ENCODE measurements at regions not wholly inside any gene's neighbourhood (a gene's known extent, or its start where the extent isn't known, plus 50 kb on each side); places are given as distances from the start of the nearest gene placed in this dataset.

DNA sequence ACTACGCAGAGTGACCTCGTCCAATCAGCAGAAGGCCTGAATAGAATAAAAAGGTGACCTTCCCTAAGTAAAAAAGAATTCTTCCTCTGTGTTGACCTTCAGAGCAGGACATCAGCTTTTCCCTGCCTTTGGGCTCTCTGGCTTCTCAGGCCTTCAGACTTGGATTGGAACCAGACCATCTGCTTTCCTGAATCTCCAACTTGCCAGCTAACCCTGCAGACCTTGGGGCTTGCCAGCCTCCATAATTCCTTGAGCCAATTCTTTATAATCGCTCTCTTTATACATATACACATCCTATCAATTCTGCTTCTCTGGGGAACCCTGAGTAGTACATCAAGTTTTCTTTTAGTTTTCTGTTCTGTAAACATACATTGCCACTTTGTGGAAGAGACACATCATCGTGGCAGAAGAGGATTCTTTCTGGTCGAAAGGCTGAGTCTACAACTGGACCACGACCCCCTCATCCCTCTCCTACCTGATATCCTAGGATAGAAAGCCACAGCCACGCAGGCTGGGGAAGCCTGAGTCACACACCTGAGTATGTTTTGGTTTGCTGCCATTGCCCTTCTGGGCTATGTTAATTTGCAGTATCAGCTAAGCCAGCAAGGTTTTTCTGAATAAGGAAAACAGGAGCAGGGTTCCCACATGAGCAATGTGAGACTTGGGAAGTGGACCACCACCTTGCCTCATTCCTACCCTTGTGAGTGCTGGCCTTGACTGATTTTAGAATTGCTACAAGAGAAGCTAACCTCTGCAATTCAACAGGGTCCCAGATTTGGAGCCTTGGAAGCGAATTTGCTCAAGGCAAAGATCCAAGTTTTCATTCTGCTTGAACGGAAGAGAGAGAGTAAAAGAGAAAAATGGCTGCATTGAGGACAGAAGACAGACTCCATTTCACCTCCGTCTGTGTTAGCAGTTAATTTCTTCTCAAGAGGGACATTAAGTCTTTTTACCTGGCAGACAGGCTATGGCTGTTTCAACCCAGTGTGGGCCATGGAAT, 445.2 kb upstream of the FZD8 start:
- no peak overlapping the region for H3K4me3 ChIP-seq (ENCODE audit: low read length)
- DNase-seq (ENCODE audit: low read depth, low spot score) = no peak

DNA sequence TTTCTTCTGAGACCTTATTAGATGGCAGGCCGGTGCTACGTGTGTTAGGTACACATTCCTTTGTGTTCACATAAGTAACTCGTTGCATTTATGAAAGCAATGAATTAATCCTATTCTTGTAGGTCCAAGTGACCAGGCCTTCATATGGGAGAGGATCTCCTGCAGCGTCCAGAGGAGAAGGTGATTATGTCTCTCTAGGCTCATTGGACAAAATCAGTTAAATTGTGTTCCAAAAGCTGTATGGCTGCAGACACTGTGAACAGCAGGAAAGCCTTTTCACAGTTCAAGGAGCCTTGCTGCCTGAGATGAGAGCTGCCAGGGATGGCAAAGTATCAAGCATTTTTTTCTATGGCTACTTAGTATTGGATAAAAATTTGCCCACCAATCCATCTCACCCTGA, 433.1 kb upstream of the FZD8 start:
- H3K4me3 ChIP-seq (ENCODE audit: low read length) = no peak overlapping the region
- DNase-seq (ENCODE audit: low read depth, low spot score) = no peak

DNA sequence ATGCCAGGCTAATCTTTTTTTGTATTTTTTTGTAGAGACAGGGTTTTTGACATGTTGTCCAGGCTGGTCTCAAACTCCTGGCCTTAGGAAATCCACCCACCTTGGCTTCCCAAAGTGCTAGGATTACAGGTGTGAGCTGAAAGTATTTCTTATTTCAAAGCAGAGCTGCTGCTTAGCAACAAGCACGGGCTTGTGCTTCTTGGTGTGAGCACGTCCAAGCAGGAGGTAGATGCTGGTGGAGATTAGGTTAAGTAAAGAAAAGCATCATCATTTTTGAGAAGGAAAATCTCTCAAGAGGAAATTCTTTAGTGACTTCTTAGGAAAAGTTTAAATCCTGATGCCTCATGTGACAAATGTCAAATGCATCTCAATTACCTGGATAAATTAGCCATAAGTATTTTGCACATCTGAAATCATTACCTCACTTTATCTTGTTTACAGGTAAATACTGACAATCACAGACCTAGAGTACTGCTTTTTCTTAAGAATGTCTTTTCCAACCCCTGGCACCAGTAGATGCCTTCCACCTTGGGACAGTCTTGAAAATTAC, 431.8 kb upstream of the FZD8 start:
- no peak overlapping the region for H3K4me3 ChIP-seq (ENCODE audit: low read length)
- no peak for DNase-seq (ENCODE audit: low read depth, low spot score)

DNA sequence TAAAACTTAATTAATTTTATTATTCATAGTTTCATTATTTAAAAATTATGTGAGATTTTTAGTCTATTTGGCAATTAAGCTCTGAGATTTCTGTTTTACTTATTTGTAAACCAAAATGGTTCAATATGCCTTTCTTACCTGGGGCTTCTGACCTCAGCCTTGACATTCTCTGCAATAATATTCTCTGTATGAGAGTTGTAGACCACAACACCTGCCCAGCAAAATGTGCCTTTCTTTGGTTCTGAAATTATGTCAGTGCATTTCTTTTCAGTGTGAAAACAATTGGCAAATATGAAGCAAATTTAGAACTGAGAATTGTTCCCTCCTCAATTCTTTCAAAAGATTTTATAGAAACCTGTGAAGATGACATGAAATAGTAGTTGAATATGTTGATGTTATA, 426.4 kb upstream of the FZD8 start:
- DNase-seq (ENCODE audit: low read depth, low spot score) = no peak
- H3K4me3 ChIP-seq (ENCODE audit: low read length) = no peak overlapping the region

DNA sequence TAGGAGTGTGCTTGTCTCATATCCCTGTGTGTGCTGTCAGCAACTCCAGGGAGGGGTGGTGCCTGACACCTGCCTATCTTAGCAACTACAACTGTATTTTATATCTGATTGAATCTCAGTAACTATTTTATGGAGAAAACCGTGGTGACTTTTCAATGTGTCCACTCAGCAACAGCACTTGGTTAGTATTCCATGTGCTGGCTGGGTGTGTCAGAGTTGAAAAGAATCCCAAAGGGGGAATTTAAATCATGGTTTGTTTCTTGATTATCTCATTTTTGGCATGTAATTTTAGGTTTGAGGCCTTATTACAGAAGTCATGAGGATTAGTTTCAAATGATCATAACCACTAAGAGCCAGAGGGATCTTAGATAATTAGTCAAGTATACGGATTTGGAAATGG, 425.7 kb upstream of the FZD8 start:
- H3K4me3 ChIP-seq (ENCODE audit: low read length) = no peak overlapping the region
- DNase-seq (ENCODE audit: low read depth, low spot score) = no peak

DNA sequence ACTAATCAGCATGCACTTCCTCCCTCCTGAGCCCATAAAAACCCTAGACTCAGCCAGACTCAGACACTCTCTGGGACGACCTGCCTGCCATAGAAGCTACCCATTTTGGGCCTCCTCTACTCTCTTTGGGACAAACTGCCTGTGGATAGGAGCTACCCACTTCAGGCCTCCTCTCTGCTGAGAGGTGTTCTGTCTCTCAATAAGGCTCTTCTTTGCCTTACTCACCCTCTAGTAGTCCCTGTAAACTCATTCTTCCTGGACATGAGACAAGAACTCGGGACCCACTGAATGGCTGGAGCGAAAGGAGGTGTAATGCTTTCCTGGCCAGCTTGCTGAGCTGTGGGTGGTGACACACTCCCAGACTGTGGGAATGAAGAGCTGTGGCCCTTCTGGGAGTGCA, 424.8 kb upstream of the FZD8 start:
- no peak for DNase-seq (ENCODE audit: low read depth, low spot score)
- no peak overlapping the region for H3K4me3 ChIP-seq (ENCODE audit: low read length)

DNA sequence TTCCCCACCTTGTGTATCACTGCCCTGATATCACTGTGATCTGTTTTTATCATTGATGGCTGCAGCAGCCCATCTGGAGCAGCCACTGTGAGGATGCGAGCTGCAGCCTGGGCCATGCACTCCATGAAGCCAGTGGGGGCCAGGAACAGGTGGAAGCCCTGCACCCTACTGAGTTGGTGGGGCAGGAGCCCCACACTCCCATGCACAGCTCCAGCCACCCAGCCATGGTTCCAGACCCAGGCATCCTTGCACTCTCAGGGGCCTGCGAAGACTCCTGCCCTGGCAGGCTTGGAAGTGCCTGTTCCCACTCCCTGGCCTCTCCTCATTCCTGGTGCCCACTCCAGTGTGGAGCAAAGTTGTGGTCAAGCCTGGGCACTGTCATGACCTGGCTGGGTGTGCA, 424.0 kb upstream of the FZD8 start:
- no peak overlapping the region for H3K4me3 ChIP-seq (ENCODE audit: low read length)
- DNase-seq (ENCODE audit: low read depth, low spot score) = no peak

DNA sequence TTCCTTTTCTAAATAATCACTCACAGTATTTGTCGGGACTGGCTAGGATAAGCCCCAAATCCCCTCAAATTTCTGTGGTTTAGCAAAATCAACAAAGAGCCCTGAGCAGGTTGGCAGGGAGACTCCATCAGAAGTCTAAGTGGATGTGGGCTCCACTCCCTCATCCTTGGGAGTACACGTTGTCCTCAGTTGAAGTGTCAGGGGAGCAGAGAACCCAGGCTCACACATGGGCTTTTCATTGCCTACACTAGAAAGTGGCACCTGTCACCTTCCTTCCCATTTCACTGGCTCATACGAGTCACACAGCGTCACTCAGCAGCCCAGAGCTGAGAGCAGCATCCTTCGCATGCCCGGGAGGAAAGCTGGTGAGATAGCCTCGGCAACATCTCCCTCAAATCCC, 421.3 kb upstream of the FZD8 start:
- no peak for DNase-seq (ENCODE audit: low read depth, low spot score)
- H3K4me3 ChIP-seq (ENCODE audit: low read length) = no peak overlapping the region

DNA sequence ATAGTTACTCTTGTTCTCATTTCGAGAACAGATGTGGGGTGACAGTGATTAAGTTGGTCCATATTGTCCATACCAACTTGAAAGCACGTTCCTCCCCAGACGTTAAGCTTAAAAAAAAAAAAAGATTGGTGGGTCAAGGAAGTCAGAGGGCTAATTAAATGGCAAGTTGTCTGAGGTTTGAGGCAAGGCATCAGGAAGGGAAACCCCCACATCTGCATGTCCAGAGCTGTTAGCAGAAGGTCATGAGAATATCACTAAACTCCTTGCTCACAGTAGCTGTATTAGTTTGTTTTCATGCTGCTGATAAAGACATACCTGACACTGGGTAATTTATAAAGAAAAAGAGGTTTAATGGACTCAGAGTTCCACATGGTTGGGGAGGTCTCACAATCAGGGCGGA, 415.6 kb upstream of the FZD8 start:
- no peak overlapping the region for H3K4me3 ChIP-seq (ENCODE audit: low read length)
- no peak for DNase-seq (ENCODE audit: low read depth, low spot score)

DNA sequence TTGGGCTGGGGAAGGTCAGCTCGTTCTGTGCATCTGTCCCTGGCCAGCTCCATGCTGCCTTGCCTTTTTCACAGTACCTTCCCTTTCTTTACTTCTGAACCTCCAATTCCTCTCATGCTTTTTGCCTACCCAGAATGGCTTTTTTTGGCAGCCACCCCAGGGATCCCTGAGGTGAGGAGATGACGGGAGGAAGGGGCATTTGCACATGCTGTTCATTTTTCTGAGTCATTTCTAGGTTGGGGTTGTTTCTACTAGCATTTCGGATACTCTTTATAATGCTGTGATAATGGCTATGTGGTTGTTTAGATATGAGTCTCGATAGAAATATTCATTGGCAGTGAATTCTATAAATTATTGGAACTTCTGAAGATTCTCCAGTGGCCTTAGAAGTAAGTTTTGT, 415.1 kb upstream of the FZD8 start:
- DNase-seq (ENCODE audit: low read depth, low spot score) = no peak
- no peak overlapping the region for H3K4me3 ChIP-seq (ENCODE audit: low read length)

DNA sequence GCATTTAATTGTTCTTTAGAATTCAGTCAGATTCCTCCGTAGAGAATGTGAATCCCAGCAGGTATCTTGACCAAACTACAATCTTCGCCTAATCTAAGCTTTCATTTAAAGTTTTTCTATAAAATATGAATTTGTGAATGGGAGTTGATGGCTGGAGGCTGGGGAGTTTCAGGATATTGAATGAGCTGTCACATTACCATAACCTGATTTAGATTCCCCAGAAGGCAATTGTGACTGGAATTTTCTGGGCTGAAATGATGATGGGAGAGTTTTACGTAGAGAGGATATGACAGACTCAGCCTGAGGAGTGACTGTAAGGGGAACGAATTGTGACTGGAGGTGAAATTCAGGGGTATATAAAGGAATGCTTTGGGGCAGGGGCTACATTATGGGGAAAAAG, 411.7 kb upstream of the FZD8 start:
- H3K4me3 ChIP-seq (ENCODE audit: low read length) = no peak overlapping the region
- no peak for DNase-seq (ENCODE audit: low read depth, low spot score)

DNA sequence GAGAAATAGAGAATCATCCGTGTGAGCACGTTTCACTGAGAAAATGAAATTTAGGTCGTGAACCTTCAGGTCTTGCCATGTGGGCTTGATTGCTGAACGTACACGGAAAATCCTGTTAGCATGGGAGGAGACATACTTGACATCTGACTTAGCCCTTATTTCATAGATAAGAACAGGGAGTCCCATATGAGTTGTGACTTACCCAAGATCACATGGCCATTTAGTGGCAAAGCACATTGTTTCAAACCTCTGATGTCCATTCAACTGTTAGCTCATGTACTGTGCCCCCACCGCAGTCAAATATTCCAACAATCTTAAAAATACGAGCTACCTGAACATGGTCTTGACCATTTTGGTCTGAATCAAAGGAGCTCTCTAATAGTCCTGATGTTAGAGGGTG, 411.2 kb upstream of the FZD8 start:
- DNase-seq (ENCODE audit: low read depth, low spot score) = no peak
- no peak overlapping the region for H3K4me3 ChIP-seq (ENCODE audit: low read length)

DNA sequence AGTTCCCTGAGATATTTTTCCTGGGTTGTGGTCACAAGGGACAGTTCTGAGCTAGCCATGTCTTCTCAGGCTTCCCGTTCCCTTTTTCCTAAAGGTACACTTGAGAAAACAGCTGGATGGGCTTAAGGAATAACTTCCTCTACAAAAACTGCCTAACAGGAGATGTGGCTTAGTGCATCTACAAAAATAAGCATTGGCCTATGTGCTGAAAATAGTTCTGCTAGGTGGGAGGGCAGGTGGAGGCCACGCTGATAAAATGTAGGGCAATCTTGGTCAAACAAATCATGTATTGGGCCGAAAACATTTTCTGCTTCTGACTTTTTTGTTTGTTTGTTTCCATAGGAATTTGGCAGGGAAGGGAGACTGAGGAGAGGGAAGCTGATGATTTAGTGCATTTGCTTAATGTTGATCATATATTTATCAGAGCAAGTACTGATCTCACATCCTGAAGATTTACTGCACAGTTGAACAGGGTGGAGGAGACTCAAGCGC, 409.4 kb upstream of the FZD8 start:
- no peak for DNase-seq (ENCODE audit: low read depth, low spot score)
- H3K4me3 ChIP-seq (ENCODE audit: low read length) = no peak overlapping the region

DNA sequence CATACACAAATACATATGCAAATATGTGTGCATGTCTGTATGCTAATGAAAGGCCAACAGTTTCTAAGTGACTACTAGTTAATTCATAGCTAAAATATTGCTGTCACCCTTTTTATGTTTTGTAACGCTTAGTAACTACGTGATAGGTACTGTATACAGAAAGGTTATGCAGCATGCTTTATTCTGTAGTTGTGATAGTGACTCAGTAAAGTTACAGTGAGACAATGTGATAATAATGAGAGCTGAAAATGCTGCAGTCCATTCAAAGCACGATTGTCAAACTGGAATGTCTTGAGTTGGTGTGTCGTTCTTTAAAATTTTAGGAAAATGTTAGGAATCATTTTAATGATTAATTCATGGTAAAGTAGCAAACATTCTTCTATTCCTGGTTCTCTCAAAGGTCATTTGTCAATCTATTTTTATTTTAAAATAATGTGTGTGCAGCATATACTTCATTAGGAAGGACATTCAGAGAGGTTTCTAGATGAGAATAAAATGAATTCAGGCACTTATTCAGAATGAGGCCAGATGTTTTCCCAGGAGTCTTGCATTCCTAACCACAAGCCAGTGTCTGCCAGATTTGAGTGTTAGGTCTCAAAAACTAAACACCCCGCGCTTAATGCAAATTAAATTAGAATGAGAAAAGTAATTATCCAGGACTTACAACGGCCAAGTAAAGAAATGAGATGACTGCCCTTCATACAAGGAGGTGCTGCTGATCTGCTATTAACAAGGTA, 408.8 kb upstream of the FZD8 start:
- H3K4me3 ChIP-seq (ENCODE audit: low read length) = no peak overlapping the region
- DNase-seq (ENCODE audit: low read depth, low spot score) = no peak

DNA sequence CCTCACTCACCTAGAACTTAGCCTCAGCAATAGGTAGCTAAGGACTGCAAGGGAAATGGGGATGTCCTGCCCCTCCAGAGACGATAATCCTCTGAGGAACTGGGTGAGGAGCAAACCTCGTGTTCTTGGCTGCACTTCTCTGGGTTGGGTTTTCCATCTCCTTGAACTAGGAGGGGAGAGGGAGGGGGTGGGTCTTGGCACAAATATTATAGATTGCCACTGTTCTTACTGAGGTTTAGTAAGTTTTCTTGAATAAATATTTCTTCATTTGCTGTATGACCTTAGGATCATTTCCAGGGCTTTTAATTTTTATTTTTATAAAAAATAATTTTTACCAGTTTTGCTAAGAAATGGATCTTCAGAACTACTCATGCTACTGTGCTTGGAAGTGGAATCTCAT, 406.7 kb upstream of the FZD8 start:
- no peak overlapping the region for H3K4me3 ChIP-seq (ENCODE audit: low read length)
- DNase-seq (ENCODE audit: low read depth, low spot score) = no peak

DNA sequence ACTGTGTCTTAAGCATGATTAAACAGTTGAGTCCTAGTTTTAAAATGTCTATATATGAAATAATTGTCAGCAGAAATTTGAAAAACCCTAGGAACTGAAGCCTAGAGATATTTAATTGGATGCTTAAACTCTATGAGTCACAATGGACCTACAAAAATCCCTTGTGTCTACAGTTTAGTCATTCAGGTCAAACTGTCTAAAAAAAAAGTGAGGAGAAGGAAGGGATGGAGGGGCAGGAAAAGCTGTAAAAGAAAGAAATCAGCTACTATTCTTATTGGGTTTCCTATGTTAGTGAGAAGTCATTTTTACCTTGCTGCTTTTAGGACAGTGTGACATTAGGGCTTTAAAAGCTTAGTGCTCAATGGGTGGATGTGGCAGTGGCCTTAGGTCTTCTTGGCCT, 406.1 kb upstream of the FZD8 start:
- H3K4me3 ChIP-seq (ENCODE audit: low read length) = no peak overlapping the region
- DNase-seq (ENCODE audit: low read depth, low spot score) = no peak

DNA sequence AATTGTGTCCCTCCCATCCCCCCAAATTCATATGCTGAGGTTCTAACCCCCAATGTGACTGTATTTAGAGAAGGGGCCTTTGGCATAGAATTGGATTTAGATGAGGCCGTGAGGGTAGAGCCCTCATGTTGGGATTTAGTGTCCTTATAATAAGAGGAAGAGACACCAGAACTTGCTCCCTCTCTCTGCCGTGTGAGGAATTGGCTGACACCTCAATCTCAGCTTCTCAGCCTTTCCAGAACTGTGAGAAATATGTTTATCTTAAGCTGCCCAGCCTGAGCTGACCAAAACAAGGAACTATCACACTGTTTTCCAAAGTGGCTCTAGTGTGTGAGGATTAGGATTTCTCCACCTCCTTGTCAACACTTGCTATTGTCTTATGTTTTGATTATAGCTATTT, 400.0 kb upstream of the FZD8 start:
- H3K4me3 ChIP-seq (ENCODE audit: low read length) = no peak overlapping the region
- no peak for DNase-seq (ENCODE audit: low read depth, low spot score)

DNA sequence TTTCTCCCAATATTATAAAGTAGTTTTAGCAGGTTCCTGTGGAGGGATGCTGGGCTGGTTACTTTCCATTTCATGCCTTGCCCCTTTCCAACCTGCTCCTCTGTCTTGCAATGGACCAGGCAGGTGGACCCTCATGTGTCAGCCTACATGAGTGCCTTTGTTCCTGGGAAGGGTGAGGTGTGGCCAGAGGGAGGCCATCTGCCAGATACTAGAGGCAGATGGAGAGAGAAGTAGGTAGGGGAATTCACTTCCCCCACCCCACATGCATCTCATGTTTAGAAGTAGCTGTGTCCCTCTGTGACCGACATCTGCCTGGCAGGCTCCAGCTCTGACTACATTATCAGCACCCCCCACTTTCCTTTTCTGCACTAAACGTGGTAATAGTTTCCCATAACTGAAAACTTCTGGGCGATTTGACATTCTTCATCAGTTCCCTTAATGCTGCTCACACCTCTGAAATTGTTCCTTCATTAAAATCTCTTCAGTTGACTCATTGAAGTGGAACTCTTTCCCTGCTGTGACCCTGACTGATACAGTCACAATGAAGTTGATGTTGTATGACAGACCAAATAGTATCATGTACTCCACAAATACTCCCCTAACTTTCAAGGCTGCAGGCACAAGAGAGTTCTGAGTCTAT, 396.3 kb upstream of the FZD8 start:
- DNase-seq (ENCODE audit: low read depth, low spot score) = no peak
- no peak overlapping the region for H3K4me3 ChIP-seq (ENCODE audit: low read length)

DNA sequence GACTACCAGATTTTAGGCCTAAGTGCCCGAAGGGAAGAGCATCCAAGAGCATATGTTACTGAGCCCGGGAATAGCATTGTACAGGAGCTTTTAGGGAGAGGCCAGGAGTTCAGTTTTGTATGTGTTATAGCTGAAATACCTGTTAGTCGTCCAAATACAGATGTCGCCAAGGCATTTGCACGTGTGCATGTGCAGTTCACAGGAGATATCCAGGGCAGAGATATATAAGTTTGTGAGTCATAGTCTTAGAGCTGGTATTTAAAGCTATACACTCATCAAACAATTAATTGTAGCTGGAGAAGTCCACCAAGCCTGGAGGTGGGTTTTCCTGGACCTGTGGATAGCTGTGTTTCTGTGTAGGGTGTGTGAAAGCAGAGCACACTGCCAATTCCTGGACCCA, 394.0 kb upstream of the FZD8 start:
- no peak for DNase-seq (ENCODE audit: low read depth, low spot score)

DNA sequence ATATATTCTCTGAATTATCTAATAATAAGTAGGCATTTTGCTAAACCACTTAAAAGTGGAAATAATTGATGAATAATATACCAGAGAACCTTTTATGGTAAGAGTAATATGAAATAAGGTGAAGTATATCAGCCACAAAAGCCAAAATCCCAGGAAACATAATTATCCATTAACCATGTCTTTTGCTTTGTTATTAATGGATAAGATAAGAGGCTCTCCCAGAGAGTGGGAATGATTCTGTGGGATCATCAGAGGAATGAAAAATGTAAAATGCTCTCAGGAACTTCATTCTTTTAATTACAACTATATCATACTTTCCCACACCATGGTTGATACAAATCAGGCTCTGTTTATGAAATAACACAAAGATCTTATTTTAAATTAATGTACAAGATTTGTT, 391.7 kb upstream of the FZD8 start:
- no peak overlapping the region for H3K4me3 ChIP-seq (ENCODE audit: low read length)
- no peak for DNase-seq (ENCODE audit: low read depth, low spot score)

More for the DNA sequence above, 394.0 kb upstream of the FZD8 start:
- H3K4me3 ChIP-seq (ENCODE audit: low read length) = no peak overlapping the region

All from Jurkat, Clone E6-1 (cell line).